Activated CD4-positive, alpha-beta T cell treated with anti-CD3 and anti-CD28 coated beads, Interleukin-2, amount 50 U/mL, for 48 hours (primary cell): ENCODE measurements at regions not wholly inside any gene's neighbourhood (a gene's known extent, or its start where the extent isn't known, plus 50 kb on each side); places are given as distances from the start of the nearest gene placed in this dataset.
"Not testable (repeated sequence)": the region's sequence is repeated elsewhere in the genome, so short reads cannot be mapped to it uniquely, and the experiment has no call there.

Source experiments
- DNase-seq, 2 experiments: peaks; one replicate each; pipeline ENCODE4 v3.0.0-alpha.2; 2020

DNA sequence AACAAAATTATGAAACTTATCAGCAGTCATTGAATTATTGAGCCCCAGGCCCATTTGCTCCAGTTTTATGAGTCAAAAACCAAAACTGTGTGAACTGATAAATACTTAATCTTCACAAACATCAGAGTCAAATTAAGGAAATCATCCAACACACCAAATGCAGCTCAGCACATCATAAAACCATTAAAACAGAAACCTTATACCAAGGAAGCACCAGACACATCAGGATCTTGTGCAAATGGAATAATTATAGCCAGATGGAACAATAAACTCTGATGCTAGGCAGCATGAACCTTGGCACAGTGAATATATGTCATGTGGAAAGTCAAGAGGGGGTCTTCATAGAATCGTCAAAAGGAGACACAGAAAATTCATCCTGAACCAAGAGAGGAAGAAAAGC, 410.7 kb upstream of the API5 start:
- no peak for DNase-seq

DNA sequence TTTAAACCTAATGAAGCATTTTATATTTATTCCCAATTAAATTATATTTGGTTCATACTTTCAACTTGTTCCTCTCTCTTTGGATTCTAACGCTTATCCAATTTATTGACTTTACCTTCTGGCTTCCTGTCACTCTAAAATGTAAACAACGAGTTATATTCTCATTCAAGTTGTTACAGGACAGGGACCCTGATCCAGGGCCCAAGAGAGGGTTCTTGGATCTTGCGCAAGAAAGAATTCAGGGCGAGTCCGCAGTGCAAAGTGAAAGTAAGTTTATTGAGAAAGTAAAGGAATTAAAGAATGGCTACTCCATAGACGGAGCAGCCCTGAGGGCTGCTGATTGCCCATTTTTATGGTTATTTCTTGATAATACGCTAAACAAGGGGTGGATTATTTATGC, 405.6 kb upstream of the API5 start:
- no peak for DNase-seq

- DNase-seq, result no peak
Observed at GRCh38 chr11:42913731-42914130, 398.1 kb upstream of the API5 start.

GRCh38 chr11:42923651-42924050, 388.1 kb upstream of the API5 start:
- DNase-seq, result no peak

DNA sequence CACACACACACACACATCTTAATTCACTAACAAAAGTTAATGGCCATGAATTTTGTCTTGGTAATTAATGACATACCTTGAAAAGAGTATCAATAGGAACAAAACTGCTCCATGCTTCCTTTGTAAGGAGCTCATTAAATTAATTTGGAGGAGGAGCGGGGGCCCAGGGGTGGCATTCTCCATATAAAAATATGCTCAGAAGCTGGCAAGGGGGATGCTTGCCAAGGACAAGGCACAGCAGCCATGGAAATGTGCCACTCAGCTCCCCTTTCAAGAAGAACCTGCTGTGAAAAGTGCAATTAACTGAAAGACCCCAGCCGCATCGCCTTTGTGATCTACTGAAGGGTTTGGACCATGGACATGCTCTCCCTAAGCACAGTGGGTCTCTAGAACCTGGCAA, 385.9 kb upstream of the API5 start:
- DNase-seq, result no peak

- no peak for DNase-seq
Observed at GRCh38 chr11:42947405-42947804, 364.4 kb upstream of the API5 start.

- DNase-seq, result not testable (repeated sequence)
Observed at GRCh38 chr11:42949738-42950376, 361.9 kb upstream of the API5 start.

- no peak for DNase-seq
Observed at GRCh38 chr11:42951266-42951665, 360.5 kb upstream of the API5 start.

DNA sequence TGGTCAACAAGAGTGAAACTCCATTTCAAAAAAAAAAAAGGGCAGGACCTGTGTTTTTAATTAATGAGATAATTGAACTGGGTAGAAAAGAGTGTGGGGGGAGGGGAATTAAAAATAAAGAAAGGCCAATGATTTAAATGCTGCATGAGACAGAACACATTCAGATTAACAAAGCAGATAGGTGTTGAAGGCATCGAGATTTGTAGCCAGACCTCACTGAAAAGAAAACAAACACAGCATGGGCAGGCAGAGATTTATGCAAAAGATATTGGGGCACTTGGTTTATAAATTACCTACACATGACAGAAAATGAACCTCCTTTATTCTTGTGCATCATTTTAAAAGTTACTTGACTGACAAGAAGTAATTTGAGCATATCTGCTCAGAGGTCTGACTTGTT, 354.0 kb upstream of the API5 start:
- DNase-seq, result no peak

GRCh38 chr11:42958635-42959034, 353.2 kb upstream of the API5 start:
- DNase-seq, result no peak

- no peak for DNase-seq
Observed at GRCh38 chr11:42960521-42961088, 351.2 kb upstream of the API5 start.

GRCh38 chr11:42967653-42968052, 344.1 kb upstream of the API5 start:
- DNase-seq, result no peak

GRCh38 chr11:42972741-42973140, 339.1 kb upstream of the API5 start:
- DNase-seq, result no peak

- DNase-seq, result no peak
Observed at GRCh38 chr11:42974510-42975179, 337.2 kb upstream of the API5 start.

DNA sequence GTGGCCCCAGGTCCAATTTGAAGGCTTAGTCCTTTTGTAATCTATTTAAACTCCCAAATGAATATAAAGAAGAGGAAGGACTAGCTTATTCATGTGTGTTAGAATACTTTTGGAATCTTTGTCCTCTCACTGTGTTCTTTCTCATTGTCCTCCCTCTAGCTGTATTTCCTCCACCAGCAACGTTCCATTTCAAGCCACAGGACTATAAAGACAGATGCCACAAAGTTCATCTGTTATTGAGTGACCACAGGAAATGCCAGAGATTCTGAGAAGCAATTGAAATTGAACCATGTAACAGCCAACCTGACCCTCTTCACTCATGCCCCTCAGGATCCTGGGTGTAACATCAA, 336.6 kb upstream of the API5 start:
- DNase-seq, result no peak

- DNase-seq, result no peak
Observed at GRCh38 chr11:42976636-42977217, 335.1 kb upstream of the API5 start.

DNA sequence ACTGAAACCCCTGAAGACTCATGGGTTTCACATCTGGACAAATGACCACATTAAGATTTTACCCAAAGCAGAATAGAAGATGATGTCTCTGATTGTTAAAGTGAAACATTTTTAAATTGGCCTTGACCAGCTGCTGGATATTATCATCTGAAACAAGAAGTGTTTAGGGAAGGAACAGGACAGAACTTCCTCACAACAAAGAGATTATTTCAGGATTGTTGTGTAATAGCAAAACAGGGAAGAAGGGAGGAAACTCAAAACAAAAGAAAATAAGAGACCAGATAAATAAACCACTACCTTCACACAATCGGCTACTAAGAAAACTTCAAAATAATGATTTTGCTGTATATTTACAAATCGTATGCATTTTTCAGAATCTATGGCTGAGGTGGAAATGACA, 319.2 kb upstream of the API5 start:
- DNase-seq, result no peak

GRCh38 chr11:42996421-42997307, 315.1 kb upstream of the API5 start:
- DNase-seq, result no peak

GRCh38 chr11:43004879-43005278, 306.9 kb upstream of the API5 start:
- DNase-seq, result not testable (repeated sequence)

DNA sequence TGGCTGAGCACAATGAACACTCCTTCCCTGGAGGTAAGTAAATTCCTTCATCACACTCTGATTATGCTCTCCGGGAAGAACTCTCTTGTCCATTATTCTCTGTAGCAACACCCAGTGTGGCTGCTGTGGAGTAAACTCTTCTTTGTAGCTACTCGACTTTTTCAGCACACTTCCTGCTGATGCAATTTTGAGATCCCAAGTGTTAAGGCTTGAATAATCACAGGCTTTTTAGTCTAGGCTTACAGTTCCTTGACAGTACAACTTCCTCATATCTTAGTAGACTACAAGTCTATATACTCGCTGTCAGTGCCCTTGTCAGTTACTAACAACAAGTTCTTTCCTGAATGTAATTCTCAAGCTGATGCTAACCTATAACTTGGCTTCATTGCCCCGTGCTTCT, 301.8 kb upstream of the API5 start:
- DNase-seq, result no peak

DNA sequence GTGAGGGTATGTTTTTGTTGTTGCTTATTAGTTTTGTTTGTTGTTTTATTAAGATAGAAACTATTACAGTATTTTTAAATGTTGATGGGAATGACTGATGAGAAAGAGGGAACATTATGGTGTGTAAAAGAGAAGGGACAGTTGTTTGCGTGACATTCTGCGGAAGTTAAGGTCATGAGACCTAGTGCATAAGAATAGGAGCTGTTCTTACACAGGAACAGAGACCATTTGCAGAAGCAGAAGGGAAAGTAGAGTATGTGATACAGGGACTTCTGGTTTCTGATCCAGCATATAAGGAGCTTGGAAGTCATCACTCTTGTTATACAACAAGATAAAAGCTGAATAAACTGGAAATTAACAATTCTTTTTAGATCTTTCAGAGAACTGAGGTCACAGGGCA, 299.2 kb upstream of the API5 start:
- DNase-seq, result no peak

DNA sequence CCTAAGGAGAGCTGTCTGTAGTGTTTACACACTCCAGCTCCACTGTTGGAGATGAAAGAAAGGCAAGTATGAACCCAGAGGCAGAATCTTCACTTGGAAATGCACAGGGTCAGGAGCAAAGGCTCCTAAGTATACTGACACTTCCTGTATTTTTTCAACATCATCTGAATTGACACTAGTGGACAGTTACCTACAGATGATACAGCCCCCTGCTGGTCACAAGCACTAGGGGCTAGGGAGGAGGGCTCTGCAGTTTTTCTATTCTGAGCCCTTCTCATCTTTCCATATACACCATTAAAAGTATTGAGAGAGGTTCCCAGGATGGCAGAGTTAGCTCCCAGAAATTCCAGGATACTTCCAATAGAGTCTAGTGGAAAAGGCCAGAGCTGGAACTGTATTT, 290.3 kb upstream of the API5 start:
- DNase-seq, result no peak

DNA sequence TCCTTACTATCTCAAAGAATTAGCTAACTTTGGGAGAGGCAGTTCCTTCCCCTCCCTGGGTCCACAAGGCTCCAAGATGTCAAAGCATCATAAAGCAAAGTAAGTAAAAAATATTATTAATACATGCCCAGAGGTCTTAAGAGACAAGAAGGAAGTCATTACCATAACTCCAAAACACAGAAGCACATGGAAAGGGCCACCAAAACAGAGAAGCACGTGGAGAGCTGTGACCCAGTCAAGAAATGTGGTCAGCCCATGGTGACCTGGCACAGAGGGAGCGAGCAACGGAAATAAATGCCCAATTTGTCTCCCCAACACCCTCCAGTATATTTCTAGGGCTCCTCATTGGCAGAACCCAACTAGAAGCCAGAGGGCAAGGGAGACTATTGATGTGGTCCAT, 277.5 kb upstream of the API5 start:
- no peak for DNase-seq
